K562 (cell line): ENCODE measurements at regions not wholly inside any gene's neighbourhood (a gene's known extent, or its start where the extent isn't known, plus 50 kb on each side); places are given as distances from the start of the nearest gene placed in this dataset.

Experiments
- ATAC-seq: fragments of 200-7000 bp; cut with Tn5 transposase; 3 replicates; pipeline ENCODE4 v1.9.1; 2020; ENCODE audit warnings: moderate library complexity
- BruUV-seq: library from RNA; stranded (reverse); fragments of 400-500 nt; replicated peaks from 2 replicates; lab custom pipeline; 2021; lab: Mats Ljungman, UMichigan
- CTCF ChIA-PET: fragments of 300-600 bp; formaldehyde crosslinking; extraction: SDS; loops from one replicate; lab custom pipeline; 2021; ENCODE audit warnings: low intra/inter-chr PET ratio; lab: Yijun Ruan, JAX
- POLR2A ChIA-PET: fragments of 300-600, 350-650 bp; sonication (Branson Sonifier 250); formaldehyde crosslinking; extraction: SDS; loops from one replicate; lab custom pipeline; 2021; ENCODE audit warnings: antibody characterized with exemption, inconsistent platforms; lab: Yijun Ruan, JAX
- DNase-seq, 4 experiments: peaks; one replicate each; pipeline versions ENCODE4 v3.0.0 to v3.0.0-alpha.2; 2011 to 2018; ENCODE audit warnings: low spot score in 3 of 4, mixed read lengths in 3 of 4; ENCODE audit errors: extremely low read depth in 1 of 4
- FAIRE-seq: peaks from 2 replicates; lab custom pipeline; 2011; peaks lifted over from hg19 to GRCh38; lab: Jason Lieb, UNC
- H2AFZ ChIP-seq: 2 replicates; pipeline ENCODE4 v1.6.0; 2011; ENCODE audit warnings: low read depth, low read length, control low read depth, inconsistent platforms
- H3K27ac ChIP-seq: fragments of 200-600 bp; 3 replicates; pipeline ENCODE4 v1.8.0; 2011; ENCODE audit warnings: low read depth, mild to moderate bottlenecking, control low read depth, inconsistent platforms, low read length, moderate library complexity, mixed read lengths; ENCODE audit errors: extremely low read depth
- H3K27me3 ChIP-seq, 2 experiments: fragments of 300-600 bp in 1 of 2; 2 replicates in 1 of 2; 3 replicates in 1 of 2; pipeline versions ENCODE4 v1.6.0 to v1.8.0; 2011; ENCODE audit warnings: inconsistent platforms in 2 of 2, low read length in 2 of 2, mild to moderate bottlenecking in 1 of 2, mixed read lengths in 1 of 2, moderate library complexity in 1 of 2; ENCODE audit not compliant: control insufficient read depth in 2 of 2, insufficient read depth in 2 of 2
- H3K36me3 ChIP-seq: fragments of 300-600 bp; 3 replicates; pipeline ENCODE4 v1.8.0; 2011; ENCODE audit warnings: mild to moderate bottlenecking, low read length, inconsistent platforms; ENCODE audit not compliant: control insufficient read depth, insufficient read depth
- H3K4me1 ChIP-seq, 2 experiments: fragments of 200-600 bp in 1 of 2; replicated peaks in 1 of 2; 2 replicates in 1 of 2; 3 replicates in 1 of 2; pipeline versions ENCODE4 v1.5.1 to v1.8.0; 2011; ENCODE audit warnings: inconsistent platforms in 2 of 2, low read length in 2 of 2, mild to moderate bottlenecking in 1 of 2, mixed read lengths in 1 of 2, moderate library complexity in 1 of 2; ENCODE audit not compliant: control insufficient read depth in 2 of 2, insufficient read depth in 2 of 2
- H3K4me2 ChIP-seq: 2 replicates; pipeline ENCODE4 v1.6.1; 2011; ENCODE audit warnings: low read length, control low read depth, inconsistent platforms, mixed read lengths; ENCODE audit not compliant: insufficient read depth
- H3K4me3 ChIP-seq: fragments of 200-600 bp; sonication (generic), shearing (Covaris generic); 2 replicates; pipeline ENCODE4 v1.5.1; 2016; ENCODE audit warnings: control low read depth, inconsistent platforms
- H3K79me2 ChIP-seq: fragments of 200-600 bp; 3 replicates; pipeline ENCODE4 v1.8.0; 2011; ENCODE audit warnings: low read length, inconsistent platforms; ENCODE audit not compliant: control insufficient read depth, insufficient read depth
- H3K9ac ChIP-seq, 2 experiments: 2 replicates each; pipeline versions ENCODE4 v1.6.0 to v1.6.1; 2011; ENCODE audit warnings: low read depth in 2 of 2, low read length in 2 of 2, control low read depth in 1 of 2, inconsistent platforms in 1 of 2, mild to moderate bottlenecking in 1 of 2, mixed read lengths in 1 of 2; ENCODE audit not compliant: insufficient read depth in 1 of 2
- H3K9me1 ChIP-seq: one replicate; pipeline ENCODE4 v1.6.0; 2011; ENCODE audit warnings: inconsistent platforms, mild to moderate bottlenecking, low read length, moderate library complexity; ENCODE audit not compliant: control insufficient read depth, insufficient read depth
- H3K9me3 ChIP-seq: replicated peaks from 2 replicates; pipeline ENCODE4 v1.5.1; 2011; ENCODE audit warnings: low read depth, low read length, inconsistent platforms; ENCODE audit not compliant: control insufficient read depth, insufficient read depth
- H4K20me1 ChIP-seq: replicated peaks from 2 replicates; pipeline ENCODE4 v1.6.1; 2011; ENCODE audit warnings: low read length, inconsistent platforms, mixed read lengths; ENCODE audit not compliant: control insufficient read depth, insufficient read depth
- KAT7 ChIP-seq: sonication (generic); formaldehyde crosslinking; IDR thresholded peaks from 2 replicates; pipeline ENCODE4 v1.8.0; 2022; ENCODE audit warnings: missing genetic modification reagents, mild to moderate bottlenecking, borderline replicate concordance
- MYBL2 ChIP-seq, 2 experiments: fragments of 450-650 bp in 1 of 2; sonication (generic) in 1 of 2; formaldehyde crosslinking in 1 of 2; IDR thresholded peaks; 2 replicates each; pipeline versions ENCODE4 v1.6.1 to v1.8.1; 2017 to 2022; ENCODE audit warnings: borderline replicate concordance in 1 of 2, inconsistent platforms in 1 of 2, low read depth in 1 of 2, mild to moderate bottlenecking in 1 of 2, missing genetic modification reagents in 1 of 2, moderate library complexity in 1 of 2
- ZMIZ1 ChIP-seq, 2 experiments: fragments of 150-350 bp in 1 of 2; IDR thresholded peaks; 2 replicates each; pipeline ENCODE4 v1.6.1; 2012 to 2016; ENCODE audit warnings: low read depth in 2 of 2, low read length in 2 of 2, mild to moderate bottlenecking in 1 of 2, moderate library complexity in 1 of 2
- WGBS: fragments of 100-300 bp; shearing (Covaris generic); methylation state at CpG from one replicate; pipeline ENCODE4 v1.1.6; 2016; ENCODE audit warnings: low coverage, mixed read lengths; ENCODE audit not compliant: insufficient coverage; ENCODE audit errors: missing lambda C conversion rate; 5-methylcytosine and 5-hydroxymethylcytosine counted together
- in situ Hi-C: fragments of 300-500 bp; cut with MboI; formaldehyde crosslinking; loops from 4 replicates; pipeline ENCODE4 v1.15.0; 2018; ENCODE audit warnings: inconsistent platforms, mixed read lengths
- intact Hi-C: fragments of 100-400 bp; cut with micrococcal nuclease; formaldehyde crosslinking; loops from 2 replicates; pipeline ENCODE4 v1.14.2; 2022
- TF ChIP-seq, protein P1 (sequence below): sonication (generic); formaldehyde crosslinking; IDR thresholded peaks from 2 replicates; pipeline ENCODE4 v1.8.0; 2022; ENCODE audit warnings: mild to moderate bottlenecking, missing genetic modification reagents
- TF ChIP-seq, protein P2 (sequence below), 2 experiments: IDR thresholded peaks in 1 of 2; conservative IDR thresholded peaks in 1 of 2; 2 replicates each; pipeline ENCODE4 v1.6.1; 2016; ENCODE audit warnings: low read depth in 2 of 2, mild to moderate bottlenecking in 1 of 2, missing compliant biosample characterization in 1 of 2, missing genetic modification characterization in 1 of 2, moderate library complexity in 1 of 2
- TF ChIP-seq, protein P3 (sequence below): fragments of 450-650 bp; IDR thresholded peaks from 2 replicates; pipeline ENCODE4 v1.6.1; 2016; ENCODE audit warnings: antibody characterized with exemption

DNA sequence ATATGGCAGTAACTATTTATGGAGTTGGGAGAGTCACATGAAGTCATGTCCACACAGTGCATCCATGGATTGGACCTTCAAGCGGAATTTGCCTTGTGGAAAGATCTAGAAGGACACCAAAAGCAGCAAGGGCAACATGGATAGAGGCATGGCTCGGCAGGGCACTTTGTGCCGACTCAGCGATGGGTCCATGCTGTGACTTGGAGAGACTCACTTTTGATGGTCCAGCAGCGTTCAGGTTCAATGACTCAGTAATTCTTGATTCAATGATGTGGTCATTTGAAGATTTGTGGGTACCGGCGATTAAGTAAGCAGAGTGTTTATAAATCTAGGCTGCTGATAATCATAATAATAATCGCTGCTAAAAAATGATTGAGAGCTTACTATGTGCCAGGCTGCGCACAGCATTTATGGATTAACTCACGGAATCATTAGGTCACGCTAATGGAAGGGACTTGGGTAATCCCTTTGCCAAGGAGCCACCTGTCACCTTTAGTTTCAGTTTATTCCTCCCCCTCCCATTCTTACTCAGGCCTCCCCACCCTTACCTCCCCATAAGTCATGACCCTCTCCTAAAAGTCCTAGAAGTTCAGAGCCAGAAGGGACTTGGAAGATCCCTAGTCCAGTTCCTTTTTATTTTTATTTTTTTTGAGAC, 127.5 kb upstream of the CRHR1 start:
- H4K20me1 ChIP-seq: no peaks in the 10 kb centered on the region
- H3K9me1 ChIP-seq: no peaks in the 10 kb centered on the region
- H3K27ac ChIP-seq: no peak overlapping the region
- ATAC-seq (no peak), DNase-seq (no peak), FAIRE-seq (no peak)
- H2AFZ ChIP-seq: no peak overlapping the region
- POLR2A ChIA-PET: no interaction called here
- WGBS: under 1% methylated on average over 11 of the region's 11 CpGs
- H3K4me1 ChIP-seq: no peaks in the 10 kb centered on the region
- H3K36me3 ChIP-seq: no peaks in the 10 kb centered on the region
- in situ Hi-C loops: no loop called here
- CTCF ChIA-PET: no interaction called here
- peaks cover 11 to 50% of the 10 kb centered on the region in 2 experiments for H3K27me3 ChIP-seq
- H3K4me3 ChIP-seq: no peak overlapping the region
- intact Hi-C loops: no loop called here
- H3K79me2 ChIP-seq: no peaks in the 10 kb centered on the region
- no peak overlapping the region for H3K9ac ChIP-seq
- H3K9me3 ChIP-seq: no peaks in the 10 kb centered on the region
- H3K4me2 ChIP-seq: no peak overlapping the region
- no TSS peak for BruUV-seq
- TF ChIP-seq, protein P1, sequence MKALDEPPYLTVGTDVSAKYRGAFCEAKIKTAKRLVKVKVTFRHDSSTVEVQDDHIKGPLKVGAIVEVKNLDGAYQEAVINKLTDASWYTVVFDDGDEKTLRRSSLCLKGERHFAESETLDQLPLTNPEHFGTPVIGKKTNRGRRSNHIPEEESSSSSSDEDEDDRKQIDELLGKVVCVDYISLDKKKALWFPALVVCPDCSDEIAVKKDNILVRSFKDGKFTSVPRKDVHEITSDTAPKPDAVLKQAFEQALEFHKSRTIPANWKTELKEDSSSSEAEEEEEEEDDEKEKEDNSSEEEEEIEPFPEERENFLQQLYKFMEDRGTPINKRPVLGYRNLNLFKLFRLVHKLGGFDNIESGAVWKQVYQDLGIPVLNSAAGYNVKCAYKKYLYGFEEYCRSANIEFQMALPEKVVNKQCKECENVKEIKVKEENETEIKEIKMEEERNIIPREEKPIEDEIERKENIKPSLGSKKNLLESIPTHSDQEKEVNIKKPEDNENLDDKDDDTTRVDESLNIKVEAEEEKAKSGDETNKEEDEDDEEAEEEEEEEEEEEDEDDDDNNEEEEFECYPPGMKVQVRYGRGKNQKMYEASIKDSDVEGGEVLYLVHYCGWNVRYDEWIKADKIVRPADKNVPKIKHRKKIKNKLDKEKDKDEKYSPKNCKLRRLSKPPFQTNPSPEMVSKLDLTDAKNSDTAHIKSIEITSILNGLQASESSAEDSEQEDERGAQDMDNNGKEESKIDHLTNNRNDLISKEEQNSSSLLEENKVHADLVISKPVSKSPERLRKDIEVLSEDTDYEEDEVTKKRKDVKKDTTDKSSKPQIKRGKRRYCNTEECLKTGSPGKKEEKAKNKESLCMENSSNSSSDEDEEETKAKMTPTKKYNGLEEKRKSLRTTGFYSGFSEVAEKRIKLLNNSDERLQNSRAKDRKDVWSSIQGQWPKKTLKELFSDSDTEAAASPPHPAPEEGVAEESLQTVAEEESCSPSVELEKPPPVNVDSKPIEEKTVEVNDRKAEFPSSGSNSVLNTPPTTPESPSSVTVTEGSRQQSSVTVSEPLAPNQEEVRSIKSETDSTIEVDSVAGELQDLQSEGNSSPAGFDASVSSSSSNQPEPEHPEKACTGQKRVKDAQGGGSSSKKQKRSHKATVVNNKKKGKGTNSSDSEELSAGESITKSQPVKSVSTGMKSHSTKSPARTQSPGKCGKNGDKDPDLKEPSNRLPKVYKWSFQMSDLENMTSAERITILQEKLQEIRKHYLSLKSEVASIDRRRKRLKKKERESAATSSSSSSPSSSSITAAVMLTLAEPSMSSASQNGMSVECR: no peak
- TF ChIP-seq, protein P2, sequence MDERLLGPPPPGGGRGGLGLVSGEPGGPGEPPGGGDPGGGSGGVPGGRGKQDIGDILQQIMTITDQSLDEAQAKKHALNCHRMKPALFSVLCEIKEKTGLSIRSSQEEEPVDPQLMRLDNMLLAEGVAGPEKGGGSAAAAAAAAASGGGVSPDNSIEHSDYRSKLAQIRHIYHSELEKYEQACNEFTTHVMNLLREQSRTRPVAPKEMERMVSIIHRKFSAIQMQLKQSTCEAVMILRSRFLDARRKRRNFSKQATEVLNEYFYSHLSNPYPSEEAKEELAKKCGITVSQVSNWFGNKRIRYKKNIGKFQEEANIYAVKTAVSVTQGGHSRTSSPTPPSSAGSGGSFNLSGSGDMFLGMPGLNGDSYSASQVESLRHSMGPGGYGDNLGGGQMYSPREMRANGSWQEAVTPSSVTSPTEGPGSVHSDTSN (CRISPR knock-in tag; IDR thresholded peaks at IDR 0.05; ENCODE audit: low read depth): no peak
- TF ChIP-seq, protein P2 (tag; conservative IDR thresholded peaks at IDR 0.05; ENCODE audit: low read depth): no peak
- TF ChIP-seq KAT7 (no peak), MYBL2 (IDR thresholded peaks at IDR 0.05; ENCODE audit: low read depth) (no peak), MYBL2 (CRISPR knock-in tag; IDR thresholded peaks at IDR 0.05; ENCODE audit: borderline replicate concordance) (no peak), ZMIZ1 (IDR thresholded peaks at IDR 0.05; ENCODE audit: low read depth in 2 of 2, low read length in 2 of 2) (no peak)
- TF ChIP-seq, protein P3, sequence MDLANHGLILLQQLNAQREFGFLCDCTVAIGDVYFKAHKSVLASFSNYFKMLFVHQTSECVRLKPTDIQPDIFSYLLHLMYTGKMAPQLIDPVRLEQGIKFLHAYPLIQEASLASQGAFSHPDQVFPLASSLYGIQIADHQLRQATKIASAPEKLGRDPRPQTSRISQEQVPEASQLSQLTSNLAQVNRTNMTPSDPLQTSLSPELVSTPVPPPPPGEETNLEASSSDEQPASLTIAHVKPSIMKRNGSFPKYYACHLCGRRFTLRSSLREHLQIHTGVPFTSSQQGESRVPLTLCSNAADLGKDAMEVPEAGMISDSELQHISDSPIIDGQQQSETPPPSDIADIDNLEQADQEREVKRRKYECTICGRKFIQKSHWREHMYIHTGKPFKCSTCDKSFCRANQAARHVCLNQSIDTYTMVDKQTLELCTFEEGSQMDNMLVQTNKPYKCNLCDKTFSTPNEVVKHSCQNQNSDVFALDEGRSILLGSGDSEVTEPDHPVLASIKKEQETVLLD: no peak
